Naive thymus-derived CD4-positive, alpha-beta T cell (primary cell): ENCODE measurements at regions not wholly inside any gene's neighbourhood (a gene's known extent, or its start where the extent isn't known, plus 50 kb on each side); places are given as distances from the start of the nearest gene placed in this dataset.

Experiments used
- ATAC-seq: fragments of 150-1000 bp; cut with Tn5 transposase; 2 replicates; pipeline ENCODE4 v1.10.0; 2021; ENCODE audit warnings: mild to moderate bottlenecking, moderate library complexity
- CTCF ChIA-PET: fragments of 350-600 bp; sonication (Branson Sonifier 250); formaldehyde crosslinking; loops from one replicate; lab custom pipeline; 2021; ENCODE audit warnings: antibody characterized with exemption; lab: Charles Lee
- POLR2A ChIA-PET: fragments of 350-600 bp; sonication (Branson Sonifier 250); formaldehyde crosslinking; loops from one replicate; lab custom pipeline; 2021; ENCODE audit warnings: antibody characterized with exemption, inconsistent platforms; lab: Charles Lee
- DNase-seq, 9 donors: peaks; one replicate each; pipeline versions ENCODE4 v3.0.0 to v3.0.0-alpha.2; 2020 to 2022; ENCODE audit warnings: mixed read lengths in 1 of 9
- H3K27ac ChIP-seq: one replicate; pipeline ENCODE4 v1.7.0; 2013; ENCODE audit warnings: mild to moderate bottlenecking, low read depth, low read length, moderate library complexity
- H3K27me3 ChIP-seq, 2 donors: one replicate each; pipeline ENCODE4 v1.7.0; 2013; ENCODE audit warnings: low read length in 2 of 2, mild to moderate bottlenecking in 2 of 2, moderate library complexity in 2 of 2; ENCODE audit not compliant: control insufficient read depth in 2 of 2, insufficient read depth in 2 of 2
- H3K36me3 ChIP-seq, 3 experiments: 1 replicate in 2 of 3; 2 replicates in 1 of 3; pipeline ENCODE4 v1.7.0; 2013; ENCODE audit warnings: low read length in 3 of 3, mild to moderate bottlenecking in 3 of 3, moderate library complexity in 1 of 3; ENCODE audit not compliant: insufficient read depth in 3 of 3, control insufficient read depth in 2 of 3
- H3K4me1 ChIP-seq, 2 donors: one replicate each; pipeline ENCODE4 v1.7.0; 2013; ENCODE audit warnings: low read length in 2 of 2, mild to moderate bottlenecking in 2 of 2, moderate library complexity in 1 of 2; ENCODE audit not compliant: control insufficient read depth in 2 of 2, insufficient read depth in 2 of 2
- H3K4me3 ChIP-seq: 2 replicates; pipeline ENCODE4 v1.7.0; 2013; ENCODE audit warnings: mild to moderate bottlenecking, low read length
- H3K9me3 ChIP-seq, 3 experiments: 1 replicate in 2 of 3; 2 replicates in 1 of 3; pipeline ENCODE4 v1.7.0; 2013; ENCODE audit warnings: low read length in 3 of 3; ENCODE audit not compliant: control insufficient read depth in 2 of 3
- H3K27ac Mint-ChIP-seq, 9 donors: one replicate each; pipeline ENCODE4 v1.8.0; 2020 to 2022; ENCODE audit warnings: mixed read lengths in 9 of 9, mild to moderate bottlenecking in 8 of 9, moderate library complexity in 5 of 9, inconsistent platforms in 2 of 9
- H3K27me3 Mint-ChIP-seq, 5 donors: one replicate each; pipeline ENCODE4 v1.8.0; 2021 to 2022; ENCODE audit warnings: mixed read lengths in 5 of 5, mild to moderate bottlenecking in 1 of 5
- H3K36me3 Mint-ChIP-seq, 5 donors: one replicate each; pipeline ENCODE4 v1.8.0; 2020 to 2022; ENCODE audit warnings: mixed read lengths in 5 of 5, mild to moderate bottlenecking in 3 of 5, inconsistent platforms in 1 of 5
- H3K4me1 Mint-ChIP-seq, 7 donors: one replicate each; pipeline ENCODE4 v1.8.0; 2020 to 2022; ENCODE audit warnings: mixed read lengths in 7 of 7, mild to moderate bottlenecking in 3 of 7, inconsistent platforms in 1 of 7
- H3K4me3 Mint-ChIP-seq, 10 donors: one replicate each; pipeline ENCODE4 v1.8.0; 2020 to 2022; ENCODE audit warnings: mild to moderate bottlenecking in 10 of 10, mixed read lengths in 10 of 10, moderate library complexity in 6 of 10, inconsistent platforms in 2 of 10
- H3K9me3 Mint-ChIP-seq, 11 donors: one replicate each; pipeline ENCODE4 v1.8.0; 2020 to 2022; ENCODE audit warnings: mixed read lengths in 11 of 11, mild to moderate bottlenecking in 4 of 11, inconsistent platforms in 1 of 11, moderate library complexity in 1 of 11
- intact Hi-C, 2 donors: fragments of 100-400 bp; cut with micrococcal nuclease; formaldehyde crosslinking; loops; one replicate each; pipeline ENCODE4 v1.15.1; 2023

DNA sequence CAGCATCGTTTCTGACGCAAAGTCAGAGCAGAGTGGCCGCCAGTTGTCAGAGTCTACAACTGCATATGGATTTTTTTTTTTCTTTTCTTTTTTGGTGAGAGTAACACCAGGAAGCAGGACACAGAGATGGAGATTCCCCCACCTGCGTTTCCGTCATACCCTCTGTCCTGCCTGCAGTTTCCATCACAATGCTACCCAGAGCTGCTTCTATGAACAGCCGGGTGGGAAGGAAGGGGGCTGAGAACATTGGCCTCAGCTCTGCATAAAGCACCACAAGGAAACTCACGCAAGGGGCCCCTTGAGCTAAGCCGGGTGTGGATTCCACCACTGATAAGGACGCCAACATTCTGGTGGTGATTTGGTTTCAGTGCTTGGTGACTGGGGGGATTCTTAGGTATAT lies 183.5 kb upstream of the AFDN start:
- CTCF ChIA-PET: no interaction called here
- Mint-ChIP-seq H3K36me3 (peaks cover 0 to 4% (median 0%) of the 10 kb centered on the region in 5 donors), H3K27me3 (peaks cover 0 to 39% (median 26%) of the 10 kb centered on the region in 5 donors), H3K27ac (no peak overlapping the region), H3K4me3 (no peak overlapping the region), H3K9me3 (peaks cover 0 to 10% (median 7%) of the 10 kb centered on the region in 11 donors), H3K4me1 (peaks cover 0 to 5% (median 0%) of the 10 kb centered on the region in 7 donors)
- no peak for DNase-seq
- H3K4me3 ChIP-seq: no peak overlapping the region
- no peak for ATAC-seq
- H3K4me1 ChIP-seq: no peaks in the 10 kb centered on the region
- intact Hi-C loops: no loop called here
- H3K27me3 ChIP-seq: peaks cover 0 to 3% of the 10 kb centered on the region in 2 donors
- no peak overlapping the region for H3K27ac ChIP-seq
- H3K9me3 ChIP-seq: no peaks in the 10 kb centered on the region
- no peaks in the 10 kb centered on the region for H3K36me3 ChIP-seq
- POLR2A ChIA-PET: no interaction called here

GRCh38 chr6:167643716-167644115 lies 183.0 kb upstream of the AFDN start:
- peaks cover 0 to 5% (median 0%) of the 10 kb centered on the region in 7 donors for H3K4me1 Mint-ChIP-seq
- ATAC-seq: no peak
- Histone ChIP-seq H3K27ac (no peak overlapping the region), H3K9me3 (no peaks in the 10 kb centered on the region), H3K4me1 (no peaks in the 10 kb centered on the region), H3K27me3 (peaks cover 0 to 3% of the 10 kb centered on the region in 2 donors), H3K4me3 (no peak overlapping the region), H3K36me3 (no peaks in the 10 kb centered on the region)
- DNase-seq: no peak
- H3K27ac Mint-ChIP-seq: no peak overlapping the region
- peaks cover 0 to 4% (median 0%) of the 10 kb centered on the region in 5 donors for H3K36me3 Mint-ChIP-seq
- H3K9me3 Mint-ChIP-seq: peaks cover 0 to 10% (median 7%) of the 10 kb centered on the region in 11 donors
- ChIA-PET POLR2A (no interaction called here), CTCF (no interaction called here)
- peaks cover 0 to 41% (median 26%) of the 10 kb centered on the region in 5 donors for H3K27me3 Mint-ChIP-seq
- no peak overlapping the region for H3K4me3 Mint-ChIP-seq
- intact Hi-C loops: no loop called here

GRCh38 chr6:167644412-167645132 lies 182.1 kb upstream of the AFDN start:
- Histone ChIP-seq H3K27me3 (peaks cover 0 to 3% of the 10 kb centered on the region in 2 donors), H3K4me3 (no peak overlapping the region), H3K9me3 (no peaks in the 10 kb centered on the region), H3K36me3 (no peaks in the 10 kb centered on the region), H3K27ac (no peak overlapping the region), H3K4me1 (no peaks in the 10 kb centered on the region)
- Mint-ChIP-seq H3K9me3 (peaks cover 0 to 10% (median 7%) of the 10 kb centered on the region in 11 donors), H3K27me3 (peaks cover 0 to 46% (median 28%) of the 10 kb centered on the region in 5 donors), H3K36me3 (peaks cover 0 to 4% (median 0%) of the 10 kb centered on the region in 5 donors), H3K4me3 (no peak overlapping the region), H3K4me1 (peaks cover 0 to 5% (median 0%) of the 10 kb centered on the region in 7 donors), H3K27ac (no peak overlapping the region)
- ATAC-seq: no peak
- POLR2A ChIA-PET: no interaction called here
- DNase-seq: no peak
- CTCF ChIA-PET: no interaction called here
- intact Hi-C loops: no loop called here

DNA sequence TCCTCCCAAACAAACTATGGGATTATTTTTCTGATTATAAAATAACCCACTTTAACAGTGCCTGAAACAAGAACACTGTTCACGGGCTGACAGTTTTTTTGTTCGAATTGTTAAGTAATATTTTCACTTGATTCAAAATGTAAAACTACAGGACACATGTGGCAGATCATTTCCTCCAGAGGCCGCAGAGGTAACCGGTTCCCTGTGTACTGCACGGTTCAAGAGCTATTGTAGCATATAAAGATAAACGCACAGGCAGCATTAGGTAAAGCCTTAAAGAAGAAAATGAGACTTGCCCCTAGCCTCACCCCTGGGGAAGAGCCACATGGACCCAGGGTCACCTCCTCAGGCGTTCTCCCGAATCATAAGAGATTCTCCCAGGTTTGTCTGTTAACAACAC lies 181.3 kb upstream of the AFDN start:
- Mint-ChIP-seq H3K4me3 (no peak overlapping the region), H3K9me3 (peaks cover 0 to 10% (median 7%) of the 10 kb centered on the region in 11 donors), H3K4me1 (peaks cover 0 to 5% (median 0%) of the 10 kb centered on the region in 7 donors), H3K27me3 (peaks cover 0 to 46% (median 29%) of the 10 kb centered on the region in 5 donors), H3K36me3 (peaks cover 0 to 4% (median 0%) of the 10 kb centered on the region in 5 donors), H3K27ac (no peak overlapping the region)
- DNase-seq: no peak
- Histone ChIP-seq H3K36me3 (no peaks in the 10 kb centered on the region), H3K27me3 (peaks cover 0 to 3% of the 10 kb centered on the region in 2 donors), H3K4me3 (no peak overlapping the region), H3K9me3 (no peaks in the 10 kb centered on the region), H3K27ac (no peak overlapping the region), H3K4me1 (no peaks in the 10 kb centered on the region)
- intact Hi-C loops: no loop called here
- POLR2A ChIA-PET: no interaction called here
- CTCF ChIA-PET: no interaction called here
- ATAC-seq: no peak

GRCh38 chr6:167647306-167647705 lies 179.4 kb upstream of the AFDN start:
- Mint-ChIP-seq H3K9me3 (peaks cover 0 to 6% (median 0%) of the 10 kb centered on the region in 11 donors), H3K27ac (no peak overlapping the region), H3K4me3 (no peak overlapping the region), H3K4me1 (peaks cover 0 to 5% (median 0%) of the 10 kb centered on the region in 7 donors), H3K27me3 (peaks cover 0 to 46% (median 29%) of the 10 kb centered on the region in 5 donors), H3K36me3 (no peaks in the 10 kb centered on the region)
- Histone ChIP-seq H3K4me3 (no peak overlapping the region), H3K4me1 (no peaks in the 10 kb centered on the region), H3K9me3 (no peaks in the 10 kb centered on the region), H3K27ac (no peak overlapping the region), H3K27me3 (peaks cover 0 to 3% of the 10 kb centered on the region in 2 donors), H3K36me3 (no peaks in the 10 kb centered on the region)
- DNase-seq (no peak), ATAC-seq (no peak)
- intact Hi-C loops: no loop called here
- ChIA-PET CTCF (no interaction called here), POLR2A (no interaction called here)

DNA sequence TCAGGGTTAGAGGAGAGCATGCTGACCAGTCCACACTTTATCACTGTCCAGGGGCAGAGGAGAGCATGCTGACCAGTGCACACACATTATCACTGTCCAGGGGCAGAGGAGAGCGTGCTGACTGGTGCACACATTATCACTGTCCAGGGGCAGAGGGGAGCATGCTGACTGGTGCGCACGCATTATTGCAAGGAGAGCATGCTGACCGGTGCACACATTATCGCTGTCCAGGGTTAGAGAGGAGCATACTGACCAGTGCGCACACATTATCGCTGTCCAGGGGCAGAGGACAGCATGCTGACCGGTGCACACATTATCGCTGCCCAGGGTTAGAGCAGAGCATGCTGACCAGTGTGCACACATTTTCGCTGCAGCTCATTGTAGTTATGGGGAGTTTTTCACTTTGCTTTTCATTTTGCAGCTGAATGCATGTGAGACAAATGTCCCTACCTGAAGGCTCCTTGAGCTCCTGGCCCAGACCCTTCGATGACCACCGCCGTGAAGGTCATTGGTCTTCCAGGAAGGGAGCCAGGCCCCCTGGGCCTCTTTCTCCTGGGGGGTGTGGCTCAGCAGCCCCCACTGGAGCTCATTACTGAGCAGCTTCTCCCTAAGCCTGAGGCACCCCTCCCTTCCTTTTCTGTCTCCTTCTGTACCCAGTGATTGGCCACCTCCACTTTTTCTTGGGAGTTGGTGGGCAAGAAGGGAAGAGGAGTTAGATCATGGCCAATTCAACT lies 178.8 kb upstream of the AFDN start:
- POLR2A ChIA-PET: no interaction called here
- CTCF ChIA-PET: no interaction called here
- peaks cover 0 to 3% of the 10 kb centered on the region in 2 donors for H3K27me3 ChIP-seq
- Mint-ChIP-seq H3K4me1 (peaks cover 0 to 5% (median 0%) of the 10 kb centered on the region in 7 donors), H3K27me3 (peaks cover 0 to 46% (median 29%) of the 10 kb centered on the region in 5 donors), H3K27ac (no peak overlapping the region), H3K36me3 (no peaks in the 10 kb centered on the region), H3K4me3 (no peak overlapping the region), H3K9me3 (peaks cover 0 to 4% (median 0%) of the 10 kb centered on the region in 11 donors)
- H3K4me3 ChIP-seq: no peak overlapping the region
- ATAC-seq: no peak
- no peak overlapping the region for H3K27ac ChIP-seq
- intact Hi-C loops: no loop called here
- no peaks in the 10 kb centered on the region for H3K4me1 ChIP-seq
- no peaks in the 10 kb centered on the region for H3K36me3 ChIP-seq
- no peaks in the 10 kb centered on the region for H3K9me3 ChIP-seq
- no peak for DNase-seq
